Adrenal gland (tissue), 9 donors: ENCODE measurements at regions not wholly inside any gene's neighbourhood (a gene's known extent, or its start where the extent isn't known, plus 50 kb on each side); places are given as distances from the start of the nearest gene placed in this dataset.
"Not testable (repeated sequence)": the region's sequence is repeated elsewhere in the genome, so short reads cannot be mapped to it uniquely, and the experiment has no call there.

Experiments used
- DNase-seq, 7 donors: peaks; one replicate each; pipeline ENCODE4 v3.0.0-alpha.2; 2019 to 2020
- H3K27ac ChIP-seq, 5 donors: fragments of 200-600 bp; sonication (generic) in 4 of 5; 1 replicate in 3 of 5; 2 replicates in 2 of 5; pipeline versions ENCODE4 v1.5.1 to v1.8.0; 2016 to 2020; ENCODE audit warnings: mild to moderate bottlenecking in 1 of 5
- H3K27me3 ChIP-seq: fragments of 200-600 bp; 2 replicates; pipeline ENCODE4 v1.8.0; 2021
- H3K36me3 ChIP-seq, 2 donors: fragments of 200-600 bp; replicated peaks in 1 of 2; 1 replicate in 1 of 2; 2 replicates in 1 of 2; pipeline versions ENCODE4 v1.5.1 to v1.8.0; 2018 to 2022
- H3K4me1 ChIP-seq, 2 donors: fragments of 200-600 bp; replicated peaks in 1 of 2; 1 replicate in 1 of 2; 2 replicates in 1 of 2; pipeline versions ENCODE4 v1.5.1 to v1.8.0; 2018 to 2021
- H3K4me3 ChIP-seq, 4 donors: fragments of 200-600 bp; sonication (generic) in 3 of 4; one replicate each; pipeline ENCODE4 v1.5.1; 2016 to 2018
- H3K9me3 ChIP-seq, 3 donors: fragments of 200-600 bp; sonication (generic) in 1 of 3; replicated peaks in 1 of 3; 1 replicate in 2 of 3; 2 replicates in 1 of 3; pipeline versions ENCODE4 v1.5.1 to v1.8.0; 2016 to 2021
- CTCF ChIP-seq, 6 experiments: fragments of 450-650 bp in 4 of 6; fragments of 200-600 bp in 2 of 6; sonication (generic) in 1 of 6; IDR thresholded peaks; 1 replicate in 5 of 6; 2 replicates in 1 of 6; pipeline versions ENCODE4 v1.5.1 to v1.8.0; 2016 to 2021; ENCODE audit warnings: antibody characterized with exemption in 6 of 6, mild to moderate bottlenecking in 2 of 6, moderate library complexity in 1 of 6
- POLR2A ChIP-seq, 2 donors: fragments of 450-650 bp; IDR thresholded peaks; one replicate each; pipeline ENCODE4 v1.6.1; 2017; ENCODE audit warnings: antibody characterized with exemption in 2 of 2, mild to moderate bottlenecking in 2 of 2, moderate library complexity in 1 of 2
- WGBS, 4 donors: extraction: QIAGEN DNeasy Blood & Tissue Kit in 2 of 4; methylation state at CpG; one replicate each; pipeline versions ENCODE4 v1.1.5 to v1.1.7; 2013 to 2017; 5-methylcytosine and 5-hydroxymethylcytosine counted together
- intact Hi-C, 2 donors: fragments of 100-400 bp; cut with DNase I; formaldehyde crosslinking; loops; one replicate each; pipeline versions ENCODE4 v1.14.1 to v1.15.0; 2022 to 2023
- donor health status: healthy with polysubstance abuse.
- donor health status: Bipolar disorder and iron deficiency.
- donor health status: DM: yes; HTN: yes; CAD: no.
- donor health status: DM: no; HTN: no; CAD: no.
- donor health status: DM: no; HTN: no; CAD: no.

GRCh38 chr2:193201583-193201982, 1006.9 kb upstream of the TMEFF2 start:
- TF ChIP-seq CTCF (IDR thresholded peaks at IDR 0.05) (no peak), POLR2A (IDR thresholded peaks at IDR 0.05) (no peak)
- intact Hi-C loops, result no loop called here
- H3K36me3 ChIP-seq, result no peaks in the 10 kb centered on the region
- H3K4me1 ChIP-seq, result no peaks in the 10 kb centered on the region
- DNase-seq, result no peak
- 72 to 90% (median 86%) methylated on average over 2 of the region's 2 CpGs for WGBS, 4 donors
- no peaks in the 10 kb centered on the region for H3K27me3 ChIP-seq
- no peaks in the 10 kb centered on the region for H3K9me3 ChIP-seq
- no peak overlapping the region for H3K27ac ChIP-seq
- H3K4me3 ChIP-seq, result no peak overlapping the region

- DNase-seq, result no peak
- H3K9me3 ChIP-seq, result no peaks in the 10 kb centered on the region
Observed at GRCh38 chr2:193199322-193199721, 1004.6 kb upstream of the TMEFF2 start.

GRCh38 chr2:193187816-193188215, 993.1 kb upstream of the TMEFF2 start:
- TF ChIP-seq POLR2A (IDR thresholded peaks at IDR 0.05) (no peak), CTCF (IDR thresholded peaks at IDR 0.05) (no peak)
- 19 to 48% (median 33%) methylated on average over 2 of the region's 2 CpGs for WGBS, 4 donors
- DNase-seq, result no peak
- Histone ChIP-seq H3K4me3 (peak overlapping the region in 1 of 4 donors; percentile 16), H3K27me3 (no peaks in the 10 kb centered on the region), H3K36me3 (no peaks in the 10 kb centered on the region), H3K27ac (no peak overlapping the region), H3K9me3 (no peaks in the 10 kb centered on the region), H3K4me1 (no peaks in the 10 kb centered on the region)
- intact Hi-C loops, result no loop called here

More at GRCh38 chr2:193199322-193199721, 1004.6 kb upstream of the TMEFF2 start:
- Histone ChIP-seq H3K4me3 (no peak overlapping the region), H3K27me3 (no peaks in the 10 kb centered on the region), H3K36me3 (no peaks in the 10 kb centered on the region), H3K27ac (no peak overlapping the region), H3K4me1 (no peaks in the 10 kb centered on the region)
- TF ChIP-seq CTCF (IDR thresholded peaks at IDR 0.05) (no peak), POLR2A (IDR thresholded peaks at IDR 0.05) (no peak)
- WGBS, 4 donors, result 76 to 89% (median 82%) methylated on average over 2 of the region's 2 CpGs
- intact Hi-C loops, result no loop called here

GRCh38 chr2:193170981-193171380, 976.2 kb upstream of the TMEFF2 start:
- H3K4me1 ChIP-seq, H3K27me3 ChIP-seq, intact Hi-C loops, H3K4me3 ChIP-seq, DNase-seq, H3K36me3 ChIP-seq, H3K27ac ChIP-seq, H3K9me3 ChIP-seq: not testable (repeated sequence)
- 79 to 96% (median 82%) methylated on average over 10 to 15 of the region's 17 CpGs; no CpG with 5 or more reads in 1 of the 4 donors for WGBS, 4 donors

- Histone ChIP-seq H3K4me3 (no peak overlapping the region), H3K9me3 (no peaks in the 10 kb centered on the region), H3K36me3 (no peaks in the 10 kb centered on the region), H3K27ac (no peak overlapping the region), H3K4me1 (no peaks in the 10 kb centered on the region), H3K27me3 (no peaks in the 10 kb centered on the region)
- intact Hi-C loops, result no loop called here
- TF ChIP-seq CTCF (IDR thresholded peaks at IDR 0.05) (no peak), POLR2A (IDR thresholded peaks at IDR 0.05) (no peak)
- DNase-seq, result no peak
- WGBS, 4 donors, result 62 to 83% (median 72%) methylated on average over 1 of the region's 1 CpG
Observed at GRCh38 chr2:193156480-193156879, 961.7 kb upstream of the TMEFF2 start.
